Activated T-cell treated with anti-CD3 and anti-CD28 coated beads for 48 hours (primary cell): ENCODE measurements at regions not wholly inside any gene's neighbourhood (a gene's known extent, or its start where the extent isn't known, plus 50 kb on each side); places are given as distances from the start of the nearest gene placed in this dataset.
"Not testable (repeated sequence)": the region's sequence is repeated elsewhere in the genome, so short reads cannot be mapped to it uniquely, and the experiment has no call there.

ENCODE experiments used
- DNase-seq: peaks from one replicate; pipeline ENCODE4 v3.0.0-alpha.2; 2020; ENCODE audit warnings: low read depth

DNA sequence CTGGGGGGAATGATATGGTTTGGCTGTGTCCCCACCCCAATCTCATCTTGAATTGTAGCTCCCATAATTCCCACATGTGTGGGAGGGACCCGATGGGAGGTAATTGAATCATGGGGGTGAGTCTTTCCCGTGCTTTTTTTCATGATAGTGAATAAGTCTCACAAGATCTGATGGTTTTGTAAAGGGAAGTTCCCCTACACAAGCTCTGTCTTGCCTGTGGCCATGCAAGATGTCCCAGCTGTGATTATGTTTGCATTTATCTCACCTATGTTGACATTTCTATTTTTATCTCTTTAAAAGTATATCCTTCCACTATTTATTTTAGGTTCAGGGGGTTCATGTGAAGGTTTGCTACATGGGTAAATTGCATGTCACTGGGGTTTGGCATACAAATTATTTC is 323.9 kb upstream of the GLI3 start:
- DNase-seq: no peak

DNA sequence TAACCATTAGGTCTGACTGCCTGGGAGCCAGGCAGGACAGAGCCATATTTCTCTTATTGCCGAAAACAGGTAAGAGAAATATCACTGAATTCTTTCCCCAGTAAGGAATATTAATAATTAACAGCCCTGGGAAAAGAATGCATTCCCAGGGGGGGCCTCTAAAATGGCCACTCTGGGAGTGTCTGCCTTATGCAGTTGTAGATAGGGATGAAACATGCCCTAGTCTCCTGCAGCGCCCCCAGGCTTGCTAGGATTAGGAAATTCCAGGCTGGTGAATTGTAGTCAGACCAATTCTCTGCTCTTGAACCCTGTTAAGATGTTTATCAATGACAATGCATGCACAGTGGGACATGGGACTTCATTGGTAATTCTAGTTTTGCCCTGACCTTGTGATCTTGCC is 317.9 kb upstream of the GLI3 start:
- DNase-seq: not testable (repeated sequence)

DNA sequence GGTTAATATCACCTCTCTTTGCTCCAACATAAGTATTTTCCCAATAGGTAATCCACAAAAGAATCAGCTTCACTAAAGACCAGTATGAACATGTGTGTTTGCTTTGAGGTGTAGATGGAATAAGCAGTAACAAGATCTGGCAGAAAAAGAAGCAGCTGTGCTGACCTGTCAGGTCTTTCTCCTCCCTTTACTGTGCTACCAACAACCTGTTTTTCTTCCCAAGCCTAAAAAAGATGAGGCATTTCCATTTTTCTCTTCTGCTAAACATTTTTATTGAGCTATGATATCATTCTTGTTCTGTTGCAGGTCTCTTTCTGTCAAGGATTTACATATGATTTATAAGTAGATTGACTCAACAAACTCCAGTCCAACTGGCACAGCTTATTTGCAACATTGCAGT is 315.2 kb upstream of the GLI3 start:
- DNase-seq: no peak

DNA sequence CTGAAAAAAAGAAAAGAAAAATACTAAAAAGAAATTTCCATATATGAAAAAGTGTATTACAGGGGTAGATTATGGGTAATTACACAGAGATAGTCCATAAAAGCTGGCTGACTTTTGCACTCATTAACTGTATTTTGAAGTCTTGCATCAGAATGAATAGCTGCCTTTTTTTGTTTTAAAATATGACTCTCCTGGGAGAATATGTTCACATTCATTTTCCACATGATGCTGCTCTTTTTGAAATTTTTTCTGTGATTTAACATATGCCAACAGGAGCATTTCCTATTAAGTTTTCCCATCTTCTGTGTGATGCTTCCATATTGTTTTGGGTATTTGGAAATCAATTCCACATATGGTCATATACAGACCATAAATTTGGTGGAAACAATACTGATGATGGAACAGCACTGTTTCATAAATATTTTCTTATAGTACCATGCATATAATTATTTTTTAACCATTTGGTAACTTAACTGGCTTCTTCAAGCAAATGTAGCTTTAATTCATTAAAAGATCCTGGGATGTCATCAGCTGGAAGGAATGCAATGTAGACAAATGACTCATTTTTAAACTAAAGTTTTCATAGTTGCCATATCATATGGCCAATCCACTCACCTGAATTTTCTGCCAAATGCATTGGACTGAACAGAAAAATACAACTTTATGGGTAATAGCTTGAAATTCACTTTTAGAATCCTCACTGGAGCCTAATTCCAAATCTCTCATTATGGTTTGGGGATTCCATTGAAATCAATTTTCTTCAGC is 313.9 kb upstream of the GLI3 start:
- no peak for DNase-seq

DNA sequence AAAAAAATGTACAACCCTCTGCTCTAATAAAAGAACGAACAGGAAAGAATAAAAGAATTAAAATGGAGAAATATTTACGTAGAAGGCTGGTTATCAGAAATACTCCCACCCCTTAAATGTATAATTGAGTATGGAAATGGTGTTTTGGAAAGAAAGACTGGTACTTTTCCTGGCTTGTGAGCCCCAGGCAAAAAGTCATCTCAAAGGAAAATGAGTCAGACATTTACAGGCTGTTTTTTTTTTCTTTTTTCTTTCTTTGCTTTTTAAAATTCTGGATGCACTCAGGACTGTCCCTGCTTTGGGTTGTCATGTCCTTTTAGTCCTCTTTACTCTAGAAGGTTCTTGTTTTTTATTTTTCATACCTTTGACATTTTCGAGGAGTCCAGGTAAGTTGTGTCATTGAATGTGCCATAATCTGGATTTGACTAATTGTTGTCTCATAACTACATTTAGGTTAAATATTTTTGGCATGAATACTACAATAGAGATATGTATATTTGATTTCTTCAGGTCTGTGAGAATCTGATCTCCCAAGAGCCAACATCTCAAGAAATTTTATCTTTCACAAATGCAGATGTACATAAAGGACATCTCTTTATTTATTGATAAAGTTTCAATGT is 313.0 kb upstream of the GLI3 start:
- no peak for DNase-seq

DNA sequence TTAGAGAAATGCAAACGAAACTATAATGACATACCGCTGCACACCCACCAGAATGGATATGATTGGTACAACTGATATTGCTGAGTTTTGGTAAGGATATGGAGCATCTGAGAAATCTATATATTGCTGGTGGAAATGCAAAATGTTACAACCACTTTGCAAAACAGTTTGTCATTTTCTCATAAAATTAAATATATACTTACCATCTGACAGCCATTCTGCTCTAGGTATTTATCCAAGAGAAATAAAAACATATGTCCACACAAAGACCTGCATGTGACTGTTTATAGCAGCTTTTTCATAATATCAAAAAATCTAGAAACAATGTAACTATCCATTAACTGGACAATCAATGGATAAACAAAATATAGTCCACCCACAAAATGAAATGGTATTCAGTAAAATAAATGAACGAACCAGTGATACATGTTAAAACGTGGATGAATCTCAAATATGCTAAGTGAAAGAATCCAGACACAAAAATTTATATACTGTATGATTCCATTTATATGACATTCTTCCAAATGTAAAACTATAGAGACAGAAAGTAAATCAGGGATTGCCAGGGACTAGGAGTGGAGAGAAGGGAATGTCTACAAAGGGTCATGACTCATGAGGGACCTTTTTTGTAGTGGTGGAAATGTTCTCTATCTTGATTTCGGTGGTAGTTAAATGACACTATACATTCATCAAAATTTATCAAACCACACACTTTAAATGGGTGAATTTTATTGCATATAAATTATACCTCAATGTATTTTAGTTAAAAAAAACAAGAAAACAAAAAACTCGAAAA is 312.0 kb upstream of the GLI3 start:
- DNase-seq: no peak

DNA sequence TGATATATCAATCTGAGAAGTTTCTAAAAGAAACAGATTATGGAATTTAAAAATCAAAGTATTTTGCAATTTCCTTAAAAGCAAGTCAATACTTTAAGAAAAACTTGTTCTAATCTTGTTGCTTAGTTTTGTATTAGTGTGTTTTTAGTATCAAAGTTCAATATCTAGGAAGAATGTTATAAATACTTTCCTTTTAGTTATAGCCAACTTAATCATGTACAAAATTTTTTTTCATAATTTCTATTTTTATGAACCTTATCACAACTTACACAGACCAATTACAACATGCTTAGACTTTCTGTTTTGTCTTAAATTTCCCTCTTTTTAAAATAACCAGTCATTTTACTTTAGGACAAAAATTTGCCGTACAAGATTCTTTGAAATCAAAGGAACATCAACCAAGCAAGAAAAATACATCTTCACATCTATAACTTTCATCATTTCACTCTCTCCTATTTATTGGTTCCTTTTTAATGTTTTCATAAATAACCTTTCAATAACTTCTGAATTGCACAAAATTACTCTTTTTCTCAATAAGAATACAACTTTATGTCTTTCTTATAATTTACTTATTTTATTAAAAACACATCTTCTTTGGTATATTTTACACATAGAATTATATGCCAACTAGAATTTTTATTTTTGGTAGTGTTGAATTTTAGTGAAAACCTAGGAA is 308.2 kb upstream of the GLI3 start:
- DNase-seq: no peak

DNA sequence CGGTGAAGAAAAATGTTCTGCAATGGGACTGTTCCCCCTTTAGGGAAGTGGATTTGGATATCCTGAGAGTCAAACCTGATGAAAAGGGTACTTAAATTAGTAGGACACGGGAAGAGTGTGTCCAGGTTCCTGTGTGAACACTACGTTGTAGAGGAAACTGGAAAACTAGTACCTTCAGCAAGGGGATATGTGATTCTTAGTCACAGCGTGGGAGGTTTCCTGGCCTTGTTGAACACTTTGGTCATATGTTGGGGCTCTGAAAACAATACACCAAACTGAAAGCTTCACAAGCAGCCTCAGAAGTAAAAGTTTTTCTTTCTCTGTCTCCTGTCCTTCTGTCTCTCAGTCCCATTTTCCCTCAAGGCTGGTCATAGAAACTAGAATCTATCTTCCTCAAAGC is 306.9 kb upstream of the GLI3 start:
- DNase-seq: no peak

DNA sequence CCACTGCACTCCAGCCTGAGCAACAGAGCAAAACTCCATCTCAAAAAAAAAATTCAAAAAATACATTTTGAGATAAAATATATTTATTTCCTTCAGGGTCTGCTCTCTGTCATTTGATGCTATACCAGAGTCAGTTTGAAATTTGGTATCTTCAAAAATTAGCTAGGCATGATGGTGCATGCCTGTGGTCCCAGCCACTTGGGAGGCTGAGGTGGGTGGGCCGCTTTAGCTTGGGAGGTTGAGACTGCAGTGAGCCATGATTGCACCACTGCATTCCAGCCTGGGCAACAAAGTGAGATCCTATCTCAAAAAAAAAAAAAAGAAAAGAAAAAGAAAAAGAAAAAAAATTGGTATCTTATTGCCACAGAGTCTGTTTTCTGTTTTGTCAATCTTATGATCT is 305.4 kb upstream of the GLI3 start:
- DNase-seq: not testable (repeated sequence)

DNA sequence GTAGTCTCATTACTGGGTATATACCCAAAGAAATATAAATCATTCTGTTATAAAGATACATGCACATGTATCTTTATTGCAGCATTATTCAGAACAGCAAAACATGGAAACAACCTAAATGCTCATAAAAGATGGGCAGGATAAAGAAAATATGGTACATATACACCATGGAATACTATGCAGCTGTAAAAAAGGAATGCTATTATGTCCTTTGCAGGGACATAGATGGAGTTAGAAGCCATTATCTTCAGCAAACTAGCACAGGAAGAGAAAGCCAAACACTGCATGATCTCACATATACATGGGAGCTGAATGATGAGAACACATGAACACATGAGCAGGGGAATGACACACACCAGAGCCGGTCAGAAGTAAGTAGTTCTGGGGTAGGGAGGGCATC is 297.4 kb upstream of the GLI3 start:
- no peak for DNase-seq

DNA sequence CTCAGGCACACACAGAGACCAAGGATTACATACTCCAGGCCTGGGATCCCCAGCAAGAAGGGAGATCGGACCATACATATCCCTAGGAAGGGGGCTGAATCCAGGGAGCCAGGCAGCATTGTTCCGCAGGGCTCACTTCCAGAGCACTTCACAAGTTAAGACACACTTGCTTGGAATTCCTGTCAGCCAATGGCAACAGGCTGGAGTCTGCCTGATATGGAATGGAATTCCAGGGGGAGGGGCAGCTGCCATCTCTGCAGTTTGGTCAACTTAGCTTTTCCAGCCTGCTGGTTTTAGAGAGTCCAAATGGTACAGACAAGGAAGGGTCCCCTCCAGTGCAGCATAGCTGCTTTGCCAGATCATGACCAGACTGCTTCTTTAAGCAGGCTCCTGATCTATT is 290.0 kb upstream of the GLI3 start:
- DNase-seq: no peak

DNA sequence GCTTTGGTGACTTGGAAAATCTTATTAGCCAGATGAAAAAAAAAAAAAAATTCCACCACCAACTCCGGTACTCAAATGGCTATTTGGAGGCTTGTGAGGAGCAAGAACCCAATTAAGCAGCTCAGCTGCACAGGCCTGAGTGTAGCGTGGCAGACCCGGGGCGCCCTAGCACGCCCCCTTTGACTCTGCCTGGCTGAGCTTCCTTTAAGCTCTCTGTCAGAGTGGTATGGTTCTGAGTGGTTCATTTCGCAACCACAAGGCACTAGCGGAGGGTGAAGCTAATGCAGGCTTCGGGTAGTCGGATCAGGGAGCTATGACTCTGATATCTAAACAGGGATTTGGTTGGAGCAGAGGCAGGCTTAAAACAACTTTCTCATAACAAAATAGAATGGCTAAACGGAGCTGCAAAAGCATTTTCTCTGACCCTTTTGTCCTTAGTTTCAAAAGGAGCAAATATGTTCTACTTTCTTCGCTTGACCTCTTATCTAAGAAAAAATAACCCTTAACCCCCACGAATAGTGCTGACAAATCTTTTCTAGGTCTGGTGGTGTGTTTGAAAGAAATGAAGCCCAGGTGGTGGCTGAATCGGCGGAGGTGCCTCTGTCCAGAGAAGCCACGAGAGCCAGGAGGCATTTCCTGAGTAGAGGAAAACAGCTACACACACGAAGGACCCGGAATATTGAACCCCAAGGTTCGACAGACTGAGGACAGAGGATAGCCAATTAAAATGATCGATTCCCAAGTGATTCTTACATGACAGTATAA is 285.4 kb upstream of the GLI3 start:
- no peak for DNase-seq

DNA sequence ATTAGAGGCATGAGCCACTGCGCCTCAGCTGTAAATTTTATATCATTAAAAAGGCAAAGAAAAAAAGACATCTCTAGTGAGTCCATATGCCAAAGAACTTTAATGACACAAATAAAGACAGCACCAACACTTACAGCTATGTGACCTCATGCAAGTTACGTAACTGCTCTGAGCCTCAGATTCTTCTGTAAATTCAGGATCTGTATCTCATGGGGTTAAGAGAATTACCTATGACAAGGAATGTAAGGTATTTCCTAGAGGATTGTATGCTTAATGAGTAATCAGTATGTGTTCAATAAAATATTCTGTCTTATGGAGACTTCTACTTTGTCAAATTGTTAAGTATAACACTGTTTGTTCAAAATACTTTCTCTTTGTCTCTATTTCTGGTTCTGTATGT is 274.0 kb upstream of the GLI3 start:
- DNase-seq: no peak

DNA sequence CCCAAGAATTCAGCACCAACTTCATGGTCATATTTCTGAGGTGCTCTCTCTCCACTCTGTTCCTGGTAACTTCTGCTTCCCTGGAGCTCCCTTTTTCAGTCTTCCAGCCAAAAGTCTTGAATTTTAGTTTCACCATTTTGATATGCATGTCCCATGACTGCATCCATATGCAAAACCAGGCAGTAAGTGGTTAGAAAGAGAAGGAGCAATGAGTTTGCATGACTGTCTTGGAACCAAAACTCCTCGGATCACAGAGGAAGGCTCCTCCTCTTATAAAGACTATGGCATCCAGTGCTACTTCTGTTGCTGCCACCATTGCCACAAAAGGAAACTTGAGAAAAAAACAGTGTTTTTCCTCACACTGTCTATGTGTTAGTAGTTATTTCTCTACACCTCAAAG is 269.1 kb upstream of the GLI3 start:
- no peak for DNase-seq

DNA sequence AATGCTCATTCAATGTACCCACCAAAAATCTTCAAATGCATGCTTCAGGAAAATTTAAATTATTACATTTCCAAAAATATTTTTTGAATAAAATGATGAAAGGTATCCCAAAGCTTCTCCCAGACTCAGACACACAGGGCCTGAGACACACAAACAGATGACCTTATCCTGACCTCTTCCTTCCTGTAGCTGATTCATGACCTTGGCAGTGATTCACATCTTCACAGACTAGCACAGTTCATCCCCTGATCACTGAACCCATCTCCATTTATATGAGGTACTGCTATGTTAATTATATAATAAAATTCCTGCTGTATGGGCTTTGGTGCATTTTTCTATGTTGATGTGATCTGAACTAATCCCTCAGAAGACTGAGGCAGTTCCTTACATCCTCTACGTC is 265.0 kb upstream of the GLI3 start:
- DNase-seq: no peak

DNA sequence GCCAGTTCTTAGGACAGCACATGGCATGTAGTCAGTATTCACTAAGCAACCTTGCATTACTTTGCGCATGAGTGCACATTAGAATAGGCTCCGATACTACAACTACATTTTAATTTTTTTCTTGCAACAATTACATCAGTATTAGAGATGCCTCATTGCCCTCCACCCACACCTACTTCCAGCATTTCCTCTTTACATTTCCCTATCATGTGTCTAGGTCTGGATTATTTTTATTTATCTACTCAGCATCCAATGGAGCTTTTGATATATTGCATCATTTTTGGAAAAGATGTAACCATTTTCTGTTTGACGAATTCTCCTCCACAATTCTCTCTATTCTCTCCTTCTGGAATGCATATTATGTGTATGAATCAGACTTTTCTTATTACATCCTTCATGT is 258.2 kb upstream of the GLI3 start:
- no peak for DNase-seq

DNA sequence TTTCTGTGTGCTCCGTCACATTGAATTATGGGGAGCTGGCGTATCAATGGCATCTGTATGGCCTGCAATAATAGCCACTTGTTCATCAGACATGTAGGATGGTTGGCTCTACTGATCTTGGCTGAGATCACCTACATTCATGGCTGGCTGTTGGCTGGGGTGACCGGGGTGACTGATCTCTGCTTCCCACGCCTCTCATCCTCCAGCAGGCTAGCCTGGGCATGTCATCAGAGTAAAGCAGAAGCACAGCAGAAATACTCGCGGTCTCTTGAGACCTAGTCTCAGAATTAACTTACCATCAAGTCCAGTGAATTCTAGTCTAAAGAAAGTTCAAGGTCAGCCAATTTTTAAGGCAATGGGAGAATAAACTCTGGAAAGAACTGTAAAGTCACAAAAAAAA is 257.7 kb upstream of the GLI3 start:
- DNase-seq: no peak

DNA sequence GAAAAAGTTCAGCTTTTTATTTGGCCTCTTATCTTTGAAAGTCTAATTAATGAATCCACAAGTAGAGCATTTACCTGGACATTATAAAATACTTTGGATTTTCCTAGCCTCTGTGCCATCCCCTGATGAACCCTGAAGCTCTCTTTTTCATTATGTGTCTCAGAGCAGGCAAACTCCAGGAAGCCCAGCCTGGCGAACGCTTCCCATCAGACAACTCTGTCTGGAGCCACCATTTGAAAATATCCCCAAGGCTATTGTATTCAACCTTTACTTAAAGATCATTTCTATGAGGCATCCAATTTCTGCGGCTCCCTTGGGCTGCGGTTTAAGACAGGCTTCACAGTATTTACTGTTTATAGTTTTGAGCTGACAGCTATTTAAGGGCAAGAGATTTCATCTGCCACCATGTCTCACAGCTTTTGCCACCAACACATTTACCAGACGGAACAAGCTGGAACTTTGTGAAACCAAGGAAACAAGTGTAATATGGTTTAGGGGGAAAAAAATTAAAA is 257.2 kb upstream of the GLI3 start:
- no peak for DNase-seq

DNA sequence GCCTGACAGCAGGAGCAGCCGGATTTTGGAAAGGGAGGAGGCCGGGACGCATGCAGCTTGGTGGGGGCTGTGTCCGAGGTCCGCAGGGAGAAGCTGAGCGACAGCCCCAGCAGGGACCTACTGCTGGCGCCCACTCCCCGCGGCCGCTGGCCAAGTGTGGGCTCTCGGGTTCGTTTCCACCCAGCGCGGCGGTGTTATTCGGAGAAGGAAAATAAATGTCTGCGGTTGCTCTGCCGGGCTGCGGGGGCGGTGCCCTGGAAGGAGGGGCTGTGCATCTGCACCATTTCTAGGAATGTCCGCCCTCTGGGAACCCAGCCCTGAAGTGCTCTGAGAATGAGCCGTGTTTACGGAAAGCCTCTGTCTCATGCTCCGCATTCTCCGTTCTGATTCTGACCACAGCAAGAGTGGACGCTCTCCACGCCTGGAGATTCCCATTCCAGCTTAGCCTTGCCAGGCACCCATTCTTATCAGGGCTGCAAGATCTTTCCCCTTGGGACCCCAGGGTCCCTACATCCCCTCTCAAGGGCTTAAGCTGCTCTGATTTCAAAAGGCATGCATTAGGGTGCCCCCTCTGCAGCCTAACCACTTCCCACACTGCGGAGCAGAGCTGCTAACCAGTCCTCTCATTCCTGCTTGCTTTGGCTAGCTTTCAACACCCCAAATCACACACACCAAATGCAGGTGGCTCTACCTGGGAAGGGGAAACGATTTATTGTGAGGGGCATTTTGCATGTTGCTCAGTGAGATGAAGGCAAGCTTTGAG is 256.6 kb upstream of the GLI3 start:
- no peak for DNase-seq

DNA sequence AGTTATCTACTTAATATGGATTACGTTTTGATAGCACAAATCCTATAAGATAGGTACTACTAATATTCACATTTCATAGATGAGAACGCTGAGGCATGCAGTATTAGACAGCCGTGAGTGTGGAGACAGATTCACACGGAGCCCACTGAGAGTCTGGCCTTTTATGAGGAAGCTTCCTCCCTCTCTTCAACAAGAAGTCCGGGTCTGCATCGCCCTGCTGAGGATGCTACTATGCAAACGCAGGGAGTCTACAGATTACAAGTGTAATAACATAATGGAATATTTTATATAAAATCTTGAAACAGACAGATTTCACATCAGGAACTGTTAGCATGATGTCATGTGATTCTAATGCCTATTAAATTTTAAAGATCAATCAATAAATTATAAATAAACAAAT is 255.9 kb upstream of the GLI3 start:
- DNase-seq: no peak

DNA sequence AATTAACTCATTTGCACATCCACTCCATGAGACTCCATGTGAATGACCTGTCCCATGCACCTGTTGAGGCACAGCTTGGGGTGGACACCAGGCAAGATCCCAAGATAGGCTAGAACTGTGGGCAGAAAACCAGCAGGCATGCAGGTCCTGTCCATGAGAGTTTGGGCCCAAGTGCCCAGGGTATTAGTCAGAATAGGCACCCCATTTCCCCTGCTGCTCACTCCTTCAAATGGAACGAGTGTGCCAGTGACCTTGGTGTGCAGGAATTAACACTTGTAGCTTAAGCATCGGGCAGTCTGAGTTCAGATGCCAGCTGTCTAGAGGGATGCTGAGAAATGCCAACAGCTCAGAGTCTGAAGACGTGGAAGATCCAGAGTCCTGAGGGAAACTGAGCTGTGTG is 254.1 kb upstream of the GLI3 start:
- DNase-seq: no peak
